COLO829 (cell line): ENCODE measurements at regions not wholly inside any gene's neighbourhood (a gene's known extent, or its start where the extent isn't known, plus 50 kb on each side); places are given as distances from the start of the nearest gene placed in this dataset.

Experiments
- DNase-seq: peaks from one replicate; pipeline ENCODE4 v3.0.0; 2012; ENCODE audit warnings: low spot score

- no peak for DNase-seq
Measured at GRCh38 chr2:104766683-104767082, 87.2 kb upstream of the POU3F3 start.

GRCh38 chr2:104768694-104769093 lies 85.2 kb upstream of the POU3F3 start:
- DNase-seq: no peak

- DNase-seq: no peak
Measured at GRCh38 chr2:104769096-104769495, 84.8 kb upstream of the POU3F3 start.

- DNase-seq: no peak
Measured at GRCh38 chr2:104772996-104773395, 80.9 kb upstream of the POU3F3 start.

GRCh38 chr2:104774631-104775030 lies 79.3 kb upstream of the POU3F3 start:
- DNase-seq: no peak

- DNase-seq: no peak
Measured at GRCh38 chr2:104777721-104778120, 76.2 kb upstream of the POU3F3 start.

- no peak for DNase-seq
Measured at GRCh38 chr2:104781151-104781550, 72.8 kb upstream of the POU3F3 start.

- DNase-seq: no peak
Measured at GRCh38 chr2:104784264-104784663, 69.7 kb upstream of the POU3F3 start.

GRCh38 chr2:104786204-104786603 lies 67.7 kb upstream of the POU3F3 start:
- DNase-seq: no peak

- no peak for DNase-seq
Measured at GRCh38 chr2:104786821-104787220, 67.1 kb upstream of the POU3F3 start.

GRCh38 chr2:104787298-104788065 lies 66.4 kb upstream of the POU3F3 start:
- DNase-seq: no peak

- no peak for DNase-seq
Measured at GRCh38 chr2:104788742-104789455, 65.0 kb upstream of the POU3F3 start.

- no peak for DNase-seq
Measured at GRCh38 chr2:104790100-104790811, 63.7 kb upstream of the POU3F3 start.

- no peak for DNase-seq
Measured at GRCh38 chr2:104790901-104791495, 62.9 kb upstream of the POU3F3 start.

GRCh38 chr2:104793966-104794365 lies 59.9 kb upstream of the POU3F3 start:
- DNase-seq: no peak

GRCh38 chr2:104794441-104794840 lies 59.5 kb upstream of the POU3F3 start:
- no peak for DNase-seq
